NB4 (cell line): ENCODE measurements at regions not wholly inside any gene's neighbourhood (a gene's known extent, or its start where the extent isn't known, plus 50 kb on each side); places are given as distances from the start of the nearest gene placed in this dataset.

ENCODE experiments used
- DNase-seq: peaks from one replicate; pipeline ENCODE4 v3.0.0; 2010; ENCODE audit warnings: low read depth
- H3K4me3 ChIP-seq: one replicate; pipeline ENCODE4 v1.5.1; 2011; ENCODE audit warnings: mild to moderate bottlenecking, low read depth, low read length, moderate library complexity
- MAX ChIP-seq: IDR thresholded peaks from 2 replicates; pipeline ENCODE4 v1.6.1; 2011; ENCODE audit warnings: low read depth, low read length
- MYC ChIP-seq: IDR thresholded peaks from 2 replicates; pipeline ENCODE4 v1.6.1; 2011; ENCODE audit warnings: low read depth, low read length
- POLR2A ChIP-seq: IDR thresholded peaks from 2 replicates; pipeline ENCODE4 v1.6.1; 2011; ENCODE audit warnings: mild to moderate bottlenecking; ENCODE audit not compliant: insufficient read length; ENCODE audit errors: extremely low read depth
- TF ChIP-seq, protein P1 (sequence below): IDR thresholded peaks from one replicate; pipeline ENCODE4 v1.5.1; 2012; ENCODE audit warnings: low read depth, low read length

GRCh38 chr4:187433141-187433540, 562.4 kb upstream of the ZFP42 start:
- TF ChIP-seq, protein P1, sequence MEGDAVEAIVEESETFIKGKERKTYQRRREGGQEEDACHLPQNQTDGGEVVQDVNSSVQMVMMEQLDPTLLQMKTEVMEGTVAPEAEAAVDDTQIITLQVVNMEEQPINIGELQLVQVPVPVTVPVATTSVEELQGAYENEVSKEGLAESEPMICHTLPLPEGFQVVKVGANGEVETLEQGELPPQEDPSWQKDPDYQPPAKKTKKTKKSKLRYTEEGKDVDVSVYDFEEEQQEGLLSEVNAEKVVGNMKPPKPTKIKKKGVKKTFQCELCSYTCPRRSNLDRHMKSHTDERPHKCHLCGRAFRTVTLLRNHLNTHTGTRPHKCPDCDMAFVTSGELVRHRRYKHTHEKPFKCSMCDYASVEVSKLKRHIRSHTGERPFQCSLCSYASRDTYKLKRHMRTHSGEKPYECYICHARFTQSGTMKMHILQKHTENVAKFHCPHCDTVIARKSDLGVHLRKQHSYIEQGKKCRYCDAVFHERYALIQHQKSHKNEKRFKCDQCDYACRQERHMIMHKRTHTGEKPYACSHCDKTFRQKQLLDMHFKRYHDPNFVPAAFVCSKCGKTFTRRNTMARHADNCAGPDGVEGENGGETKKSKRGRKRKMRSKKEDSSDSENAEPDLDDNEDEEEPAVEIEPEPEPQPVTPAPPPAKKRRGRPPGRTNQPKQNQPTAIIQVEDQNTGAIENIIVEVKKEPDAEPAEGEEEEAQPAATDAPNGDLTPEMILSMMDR = no peak
- TF ChIP-seq POLR2A = no peak
- TF ChIP-seq MYC = no peak
- TF ChIP-seq MAX = no peak
- H3K4me3 ChIP-seq = no peak overlapping the region

GRCh38 chr4:187436251-187436650, 559.3 kb upstream of the ZFP42 start:
- H3K4me3 ChIP-seq = no peak overlapping the region
- no peak for DNase-seq
- TF ChIP-seq POLR2A = no peak
- no peak for TF ChIP-seq MYC
- TF ChIP-seq, protein P1 = no peak
- TF ChIP-seq MAX = no peak

More at GRCh38 chr4:187433141-187433540, 562.4 kb upstream of the ZFP42 start:
- no peak for DNase-seq

GRCh38 chr4:187444061-187444460, 551.5 kb upstream of the ZFP42 start:
- no peak overlapping the region for H3K4me3 ChIP-seq
- DNase-seq = no peak
- TF ChIP-seq MAX = no peak
- TF ChIP-seq, protein P1 = no peak
- TF ChIP-seq MYC = no peak
- TF ChIP-seq POLR2A = no peak

- DNase-seq = no peak
- TF ChIP-seq MYC = no peak
- TF ChIP-seq POLR2A = no peak
- TF ChIP-seq, protein P1 = no peak
- TF ChIP-seq MAX = no peak
- no peak overlapping the region for H3K4me3 ChIP-seq
Measured at GRCh38 chr4:187449702-187450101, 545.9 kb upstream of the ZFP42 start.

DNA sequence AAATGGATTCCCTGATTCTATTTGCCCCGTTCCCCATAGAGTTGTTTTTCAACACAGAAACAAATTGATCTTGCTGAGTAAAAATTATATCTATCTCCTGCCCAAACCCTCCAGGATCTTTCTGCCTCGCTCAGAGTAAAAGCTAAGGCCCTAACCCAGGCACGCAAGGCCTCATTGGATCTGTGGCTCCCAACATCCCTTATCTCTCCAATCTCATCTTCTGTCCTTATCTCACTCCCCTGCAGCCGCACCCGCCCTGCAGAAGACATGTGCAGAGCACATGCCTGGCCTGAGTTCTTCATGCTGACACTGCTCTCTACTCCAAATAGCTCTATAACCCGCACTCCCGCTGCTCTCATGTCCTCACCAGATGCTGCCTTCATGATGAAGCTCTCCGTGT, 543.8 kb upstream of the ZFP42 start:
- TF ChIP-seq POLR2A = no peak
- TF ChIP-seq, protein P1 = no peak
- no peak for TF ChIP-seq MAX
- no peak for TF ChIP-seq MYC
- H3K4me3 ChIP-seq = no peak overlapping the region
- no peak for DNase-seq

DNA sequence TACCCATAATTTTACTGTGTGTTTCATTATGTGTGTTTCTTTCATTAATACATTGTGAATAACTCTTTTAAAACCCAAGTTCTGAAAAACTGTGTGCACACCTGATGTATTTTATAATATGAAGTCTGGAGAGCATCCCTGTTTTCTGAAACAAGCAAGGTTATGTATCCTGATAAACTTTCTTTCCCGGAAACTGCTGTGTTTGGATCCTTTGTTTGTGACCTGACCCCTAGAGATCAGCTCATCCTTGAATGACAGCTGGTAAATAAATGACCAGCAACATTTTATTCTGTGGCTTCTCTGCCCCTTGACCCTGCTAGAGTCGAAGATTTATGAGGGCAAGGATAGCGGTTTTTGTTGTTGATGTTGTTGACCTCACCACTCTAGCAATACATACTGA, 535.6 kb upstream of the ZFP42 start:
- TF ChIP-seq, protein P1 = no peak
- no peak for TF ChIP-seq MYC
- no peak for TF ChIP-seq MAX
- TF ChIP-seq POLR2A = no peak
- H3K4me3 ChIP-seq = no peak overlapping the region
- no peak for DNase-seq
